Endothelial cell of umbilical vein (primary cell): ENCODE measurements at regions not wholly inside any gene's neighbourhood (a gene's known extent, or its start where the extent isn't known, plus 50 kb on each side); places are given as distances from the start of the nearest gene placed in this dataset.

ENCODE experiments used
- BruUV-seq: library from RNA; stranded (reverse); fragments of 400-500 nt; replicated peaks from 2 replicates; lab custom pipeline; 2021; lab: Mats Ljungman, UMichigan
- CTCF ChIA-PET: fragments of 300-600, 350-600 bp; sonication (Branson Sonifier 250); formaldehyde crosslinking; loops from one replicate; lab custom pipeline; 2021; ENCODE audit warnings: antibody characterized with exemption, inconsistent platforms; lab: Charles Lee
- POLR2A ChIA-PET: fragments of 300-600, 350-600 bp; sonication (Branson Sonifier 250); formaldehyde crosslinking; loops from one replicate; lab custom pipeline; 2021; ENCODE audit warnings: antibody characterized with exemption, inconsistent platforms; lab: Charles Lee
- DNase-seq: peaks from one replicate; pipeline ENCODE4 v3.0.0-alpha.2; 2011; ENCODE audit warnings: low read depth, low spot score
- FAIRE-seq: peaks from 2 replicates; lab custom pipeline; 2011; peaks lifted over from hg19 to GRCh38; lab: Jason Lieb, UNC
- H2AFZ ChIP-seq: 2 replicates; pipeline ENCODE4 v1.6.0; 2012; ENCODE audit warnings: low read depth, low read length, control low read depth, inconsistent platforms
- H3K27ac ChIP-seq: 2 replicates; pipeline ENCODE4 v1.5.1; 2011; ENCODE audit warnings: low read depth, mild to moderate bottlenecking, control low read depth, low read length, moderate library complexity; ENCODE audit not compliant: insufficient read depth
- H3K27me3 ChIP-seq, 2 experiments: 2 replicates each; pipeline versions ENCODE4 v1.6.0 to v1.6.1; 2011; ENCODE audit warnings: low read length in 2 of 2, mixed read lengths in 1 of 2; ENCODE audit not compliant: control insufficient read depth in 2 of 2, insufficient read depth in 2 of 2
- H3K36me3 ChIP-seq, 2 experiments: 2 replicates in 1 of 2; 3 replicates in 1 of 2; pipeline ENCODE4 v1.5.1; 2011; ENCODE audit warnings: low read length in 2 of 2, mild to moderate bottlenecking in 1 of 2, moderate library complexity in 1 of 2; ENCODE audit not compliant: control insufficient read depth in 2 of 2, insufficient read depth in 2 of 2; ENCODE audit errors: extremely low read depth in 1 of 2
- H3K4me1 ChIP-seq: 3 replicates; pipeline ENCODE4 v1.5.1; 2011; ENCODE audit warnings: mild to moderate bottlenecking, low read length; ENCODE audit not compliant: control insufficient read depth, insufficient read depth; ENCODE audit errors: extremely low read depth
- H3K4me2 ChIP-seq: 2 replicates; pipeline ENCODE4 v1.6.1; 2011; ENCODE audit warnings: low read length, control low read depth, mixed read lengths; ENCODE audit not compliant: insufficient read depth
- H3K4me3 ChIP-seq, 3 experiments: fragments of 200-600 bp in 1 of 3; sonication (generic), shearing (Covaris generic) in 1 of 3; replicated peaks in 1 of 3; 2 replicates each; pipeline ENCODE4 v1.5.1; 2011 to 2016; ENCODE audit warnings: control low read depth in 3 of 3, low read length in 3 of 3, mild to moderate bottlenecking in 2 of 3, inconsistent platforms in 1 of 3, low read depth in 1 of 3, moderate library complexity in 1 of 3; ENCODE audit not compliant: insufficient read depth in 1 of 3
- H3K79me2 ChIP-seq: 2 replicates; pipeline ENCODE4 v1.6.0; 2012; ENCODE audit warnings: low read length, inconsistent platforms; ENCODE audit not compliant: control insufficient read depth, insufficient read depth
- H3K9ac ChIP-seq: replicated peaks from 2 replicates; pipeline ENCODE3; 2011; ENCODE audit warnings: low read length, control low read depth; ENCODE audit not compliant: insufficient read depth; ENCODE audit errors: extremely low read depth
- H3K9me1 ChIP-seq: replicated peaks from 3 replicates; pipeline ENCODE4 v1.6.0; 2011; ENCODE audit warnings: mild to moderate bottlenecking, low read length; ENCODE audit not compliant: control insufficient read depth, insufficient read depth; ENCODE audit errors: extremely low read depth
- H3K9me3 ChIP-seq: replicated peaks from 2 replicates; pipeline ENCODE4 v1.5.1; 2012; ENCODE audit warnings: low read length, inconsistent platforms; ENCODE audit not compliant: control insufficient read depth, insufficient read depth
- H4K20me1 ChIP-seq: replicated peaks from 2 replicates; pipeline ENCODE3; 2011; ENCODE audit warnings: mild to moderate bottlenecking, low read length; ENCODE audit not compliant: control insufficient read depth, insufficient read depth; ENCODE audit errors: extremely low read depth
- EZH2 ChIP-seq: IDR thresholded peaks from 2 replicates; pipeline ENCODE4 v1.6.1; 2012; ENCODE audit warnings: borderline replicate concordance, low read depth, mild to moderate bottlenecking, moderate library complexity, low read length, inconsistent platforms; ENCODE audit not compliant: severe bottlenecking
- FOS ChIP-seq: IDR thresholded peaks from 2 replicates; pipeline ENCODE4 v1.6.1; 2011; ENCODE audit warnings: mild to moderate bottlenecking, low read length, moderate library complexity, borderline replicate concordance; ENCODE audit not compliant: insufficient read depth
- GATA2 ChIP-seq: IDR thresholded peaks from 2 replicates; pipeline ENCODE4 v1.7.0; 2011; ENCODE audit warnings: low read depth, mild to moderate bottlenecking, moderate library complexity, mixed read lengths, low read length; ENCODE audit not compliant: insufficient read length, insufficient read depth
- JUN ChIP-seq: IDR thresholded peaks from 2 replicates; pipeline ENCODE4 v1.6.1; 2011; ENCODE audit warnings: borderline replicate concordance, low read depth; ENCODE audit not compliant: insufficient read length, insufficient read depth
- MAX ChIP-seq: IDR thresholded peaks from 2 replicates; pipeline ENCODE4 v1.6.1; 2011; ENCODE audit not compliant: insufficient read depth, insufficient read length
- MYC ChIP-seq: IDR thresholded peaks from one replicate; pipeline ENCODE4 v1.6.1; 2011; ENCODE audit warnings: mild to moderate bottlenecking, low read depth, low read length
- POLR2A ChIP-seq: IDR thresholded peaks from 2 replicates; pipeline ENCODE4 v1.6.1; 2012; ENCODE audit warnings: low read depth, mild to moderate bottlenecking, control low read depth, low read length
- POLR2AphosphoS5 ChIP-seq: IDR thresholded peaks from 2 replicates; pipeline ENCODE4 v1.6.1; 2012; ENCODE audit warnings: low read depth, mild to moderate bottlenecking, control low read depth, low read length, moderate library complexity; ENCODE audit not compliant: insufficient read depth
- dilution Hi-C: fragments of 300-500 bp; cut with MboI; formaldehyde crosslinking; loops from one replicate; pipeline ENCODE4 v1.15.0; 2019; ENCODE audit warnings: low sequenced_read_pairs; ENCODE audit not compliant: extremely low pct_ligation_motif_present
- intact Hi-C: fragments of 100-400 bp; cut with micrococcal nuclease; formaldehyde crosslinking; loops from one replicate; pipeline ENCODE4 v1.10.0; 2022
- TF ChIP-seq, protein P1 (sequence below), 2 donors: IDR thresholded peaks; 1 replicate in 1 of 2; 2 replicates in 1 of 2; pipeline ENCODE4 v1.5.1; 2011; ENCODE audit warnings: low read length in 2 of 2, mild to moderate bottlenecking in 2 of 2, moderate library complexity in 2 of 2, control low read depth in 1 of 2, inconsistent platforms in 1 of 2, low read depth in 1 of 2; ENCODE audit not compliant: insufficient read depth in 1 of 2; ENCODE audit errors: extremely low read depth in 1 of 2

- TF ChIP-seq MYC (no peak), JUN (no peak), POLR2A (no peak), EZH2 (no peak), POLR2AphosphoS5 (no peak), FOS (no peak), MAX (no peak), GATA2 (no peak)
- TF ChIP-seq, protein P1, sequence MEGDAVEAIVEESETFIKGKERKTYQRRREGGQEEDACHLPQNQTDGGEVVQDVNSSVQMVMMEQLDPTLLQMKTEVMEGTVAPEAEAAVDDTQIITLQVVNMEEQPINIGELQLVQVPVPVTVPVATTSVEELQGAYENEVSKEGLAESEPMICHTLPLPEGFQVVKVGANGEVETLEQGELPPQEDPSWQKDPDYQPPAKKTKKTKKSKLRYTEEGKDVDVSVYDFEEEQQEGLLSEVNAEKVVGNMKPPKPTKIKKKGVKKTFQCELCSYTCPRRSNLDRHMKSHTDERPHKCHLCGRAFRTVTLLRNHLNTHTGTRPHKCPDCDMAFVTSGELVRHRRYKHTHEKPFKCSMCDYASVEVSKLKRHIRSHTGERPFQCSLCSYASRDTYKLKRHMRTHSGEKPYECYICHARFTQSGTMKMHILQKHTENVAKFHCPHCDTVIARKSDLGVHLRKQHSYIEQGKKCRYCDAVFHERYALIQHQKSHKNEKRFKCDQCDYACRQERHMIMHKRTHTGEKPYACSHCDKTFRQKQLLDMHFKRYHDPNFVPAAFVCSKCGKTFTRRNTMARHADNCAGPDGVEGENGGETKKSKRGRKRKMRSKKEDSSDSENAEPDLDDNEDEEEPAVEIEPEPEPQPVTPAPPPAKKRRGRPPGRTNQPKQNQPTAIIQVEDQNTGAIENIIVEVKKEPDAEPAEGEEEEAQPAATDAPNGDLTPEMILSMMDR (IDR thresholded peaks at IDR 0.05; ENCODE audit: extremely low read depth in 1 of 2, insufficient read depth in 1 of 2, low read depth in 1 of 2, low read length in 2 of 2), result no peak
- intact Hi-C loops, result no loop called here
- DNase-seq (no peak), FAIRE-seq (no peak)
- Histone ChIP-seq H3K4me1 (no peaks in the 10 kb centered on the region), H2AFZ (no peak overlapping the region), H3K9me1 (no peaks in the 10 kb centered on the region), H3K4me2 (no peak overlapping the region), H3K27me3 (no peaks in the 10 kb centered on the region), H4K20me1 (no peaks in the 10 kb centered on the region), H3K36me3 (no peaks in the 10 kb centered on the region), H3K9me3 (no peaks in the 10 kb centered on the region), H3K4me3 (no peak overlapping the region), H3K27ac (no peak overlapping the region), H3K79me2 (no peaks in the 10 kb centered on the region), H3K9ac (no peak overlapping the region)
- CTCF ChIA-PET, result no interaction called here
- POLR2A ChIA-PET, result no interaction called here
- BruUV-seq, result no TSS peak
- dilution Hi-C loops, result no loop called here
Observed at GRCh38 chr4:56112377-56112776, 163.6 kb downstream of the CEP135 start.
